ENCODE measurements at regions not wholly inside any gene's neighbourhood (a gene's known extent, or its start where the extent isn't known, plus 50 kb on each side); places are given as distances from the start of the nearest gene placed in this dataset.

DNA sequence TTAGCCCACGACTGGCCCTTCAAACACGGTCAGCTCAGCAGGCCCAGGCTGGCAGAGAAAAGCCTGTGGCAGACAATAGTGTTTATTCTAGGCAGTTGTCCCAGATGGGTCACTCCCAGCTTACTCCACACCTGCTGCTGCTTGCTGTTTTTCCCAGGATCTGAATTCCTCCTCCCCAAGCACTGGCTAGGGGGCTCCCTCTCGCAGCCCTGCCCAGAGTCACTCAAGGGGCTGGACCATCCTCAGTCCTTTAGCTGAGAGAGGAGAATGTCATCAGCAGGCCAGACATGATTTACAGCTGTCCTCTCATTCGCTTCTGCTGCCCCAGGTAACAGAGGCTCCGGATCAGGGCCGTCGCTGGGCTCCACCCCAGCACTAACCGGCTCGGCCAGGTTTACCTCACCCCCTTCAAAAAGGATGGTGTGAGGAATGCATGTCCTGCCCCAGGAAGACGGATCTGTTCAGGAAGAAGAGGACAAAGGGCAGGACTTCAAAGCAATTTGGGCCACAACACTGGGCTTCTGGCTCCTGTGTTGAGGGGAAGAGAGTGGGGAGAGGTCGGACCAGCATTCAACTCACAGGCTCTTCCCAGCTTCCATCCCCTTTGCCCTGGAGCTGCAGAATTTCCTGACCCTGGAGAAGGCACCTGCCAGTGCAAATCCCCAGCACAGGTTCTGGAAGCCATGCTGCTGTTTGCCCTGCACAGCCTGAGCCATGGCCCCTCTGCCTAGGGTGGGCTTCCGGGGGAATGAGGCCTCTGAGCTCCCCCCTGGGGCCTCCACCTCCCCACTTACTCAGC is 59.7 kb upstream of the BARX2 start:
- ATAC-seq (peak; percentile 78), DNase-seq (ENCODE audit: low spot score) (peak; percentile 45), FAIRE-seq (no peak)
- Histone ChIP-seq H4K20me1 (ENCODE audit: insufficient read depth, low read length) (no peaks in the 10 kb centered on the region), H2AFZ (ENCODE audit: low read length) (no peak overlapping the region), H3K4me3 (replicated peaks in 1 of 3; ENCODE audit: insufficient read depth in 1 of 3, low read depth in 2 of 3, low read length in 3 of 3) (peak overlapping the region; percentile 18 to 53 (median 18); a peak in 4 of 6 replicates), H3K9ac (ENCODE audit: insufficient read depth, low read depth, low read length) (no peak overlapping the region), H3K79me2 (ENCODE audit: insufficient read depth, low read length) (no peaks in the 10 kb centered on the region), H3K36me3 (replicated peaks in 1 of 2; ENCODE audit: control insufficient read depth in 1 of 2, insufficient read depth in 2 of 2, low read length in 2 of 2) (no peaks in the 10 kb centered on the region), H3K4me2 (ENCODE audit: low read depth, low read length) (peak overlapping the region; percentile 75), H3K27ac (ENCODE audit: extremely low read length, insufficient read depth, low read length) (no peak overlapping the region), H3K27me3 (ENCODE audit: control insufficient read depth in 1 of 2, insufficient read depth in 2 of 2, low read length in 2 of 2) (no peaks in the 10 kb centered on the region), H3K4me1 (ENCODE audit: insufficient read depth, low read length) (peaks cover 60% of the 10 kb centered on the region), H3K9me3 (ENCODE audit: low read length) (no peaks in the 10 kb centered on the region)
- POLR2A ChIA-PET = no interaction called here
- whole genome bisulfite sequencing (ENCODE audit: low lambda C conversion rate) = 3% methylated on average over 5 of the region's 12 CpGs
- CTCF ChIA-PET (ENCODE audit: low intra/inter-chr PET ratio, low total read pairs) = no interaction called here
- intact Hi-C loops (cut with micrococcal nuclease; ENCODE audit: unreplicated experiment) (no loop called here), in situ Hi-C loops (cut with HindIII; ENCODE audit: extremely low pct_ligation_motif_present, low pct_unique_long_range_greater_than_20kb) (no loop called here)
- BruUV-seq (replicated peaks) = no TSS peak
- TF ChIP-seq HDAC2 (CRISPR knock-in tag; IDR thresholded peaks at IDR 0.05) (no peak), SRSF1 (optimal IDR thresholded peaks at IDR 0.05; ENCODE audit: low read depth, low read length) (peak; percentile 30), HOXA9 (CRISPR knock-in tag; IDR thresholded peaks at IDR 0.05; ENCODE audit: borderline replicate concordance) (peak; percentile 82; the same call in 1 of the 2 replicates), ZNF333 (CRISPR knock-in tag; IDR thresholded peaks at IDR 0.05; ENCODE audit: borderline replicate concordance) (no peak), RBAK (CRISPR knock-in tag; IDR thresholded peaks at IDR 0.05) (no peak), PATZ1 (CRISPR knock-in tag; IDR thresholded peaks at IDR 0.05) (0 out of 2 replicates have a peak, but pooled peaks have one; percentile 12), ZNF772 (CRISPR knock-in tag; IDR thresholded peaks at IDR 0.05) (no peak), ZNF180 (CRISPR knock-in tag; IDR thresholded peaks at IDR 0.05; ENCODE audit: borderline replicate concordance, low read depth) (no peak), ZSCAN25 (CRISPR knock-in tag; IDR thresholded peaks at IDR 0.05) (0 out of 2 replicates have a peak, but pooled peaks have one; percentile 23), SOX5 (CRISPR knock-in tag; IDR thresholded peaks at IDR 0.05; ENCODE audit: borderline replicate concordance) (no peak), TCF7 (IDR thresholded peaks at IDR 0.05; ENCODE audit: low read depth) (peak; percentile 50; the same call in 1 of the 2 replicates), TOE1 (CRISPR knock-in tag; IDR thresholded peaks at IDR 0.05) (no peak), ARID5B (CRISPR knock-in tag; IDR thresholded peaks at IDR 0.05) (0 out of 2 replicates have a peak, but pooled peaks have one; percentile 17), SRSF9 (IDR thresholded peaks at IDR 0.05; ENCODE audit: borderline replicate concordance, insufficient read depth, low read depth, low read length, poor library complexity, severe bottlenecking) (no peak), SALL1 (CRISPR knock-in tag; IDR thresholded peaks at IDR 0.05) (peak; percentile 18; the same call in 1 of the 2 replicates)
- TF ChIP-seq, protein P1, sequence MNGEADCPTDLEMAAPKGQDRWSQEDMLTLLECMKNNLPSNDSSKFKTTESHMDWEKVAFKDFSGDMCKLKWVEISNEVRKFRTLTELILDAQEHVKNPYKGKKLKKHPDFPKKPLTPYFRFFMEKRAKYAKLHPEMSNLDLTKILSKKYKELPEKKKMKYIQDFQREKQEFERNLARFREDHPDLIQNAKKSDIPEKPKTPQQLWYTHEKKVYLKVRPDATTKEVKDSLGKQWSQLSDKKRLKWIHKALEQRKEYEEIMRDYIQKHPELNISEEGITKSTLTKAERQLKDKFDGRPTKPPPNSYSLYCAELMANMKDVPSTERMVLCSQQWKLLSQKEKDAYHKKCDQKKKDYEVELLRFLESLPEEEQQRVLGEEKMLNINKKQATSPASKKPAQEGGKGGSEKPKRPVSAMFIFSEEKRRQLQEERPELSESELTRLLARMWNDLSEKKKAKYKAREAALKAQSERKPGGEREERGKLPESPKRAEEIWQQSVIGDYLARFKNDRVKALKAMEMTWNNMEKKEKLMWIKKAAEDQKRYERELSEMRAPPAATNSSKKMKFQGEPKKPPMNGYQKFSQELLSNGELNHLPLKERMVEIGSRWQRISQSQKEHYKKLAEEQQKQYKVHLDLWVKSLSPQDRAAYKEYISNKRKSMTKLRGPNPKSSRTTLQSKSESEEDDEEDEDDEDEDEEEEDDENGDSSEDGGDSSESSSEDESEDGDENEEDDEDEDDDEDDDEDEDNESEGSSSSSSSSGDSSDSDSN (CRISPR knock-in tag; IDR thresholded peaks at IDR 0.05) = peak; percentile 43; the same call in 1 of the 2 replicates

All from HepG2 (cell line).